Smooth muscle cell (in vitro differentiated cells): ENCODE measurements at regions not wholly inside any gene's neighbourhood (a gene's known extent, or its start where the extent isn't known, plus 50 kb on each side); places are given as distances from the start of the nearest gene placed in this dataset.

Experiments
- DNase-seq: peaks from one replicate; lab custom pipeline; 2025; ENCODE audit not compliant: unreplicated experiment; lab: John Stamatoyannopoulos, UW
- H2AFZ ChIP-seq: fragments of 200-600 bp; sonication (generic); 2 replicates; pipeline ENCODE4 v1.6.0; 2016; ENCODE audit warnings: antibody characterized with exemption, low read depth, mild to moderate bottlenecking
- H3F3A ChIP-seq: fragments of 200-600 bp; sonication (generic); 2 replicates; pipeline ENCODE4 v1.6.0; 2017; ENCODE audit warnings: antibody characterized with exemption, low read depth
- H3K27ac ChIP-seq: fragments of 200-600 bp; sonication (generic); 2 replicates; pipeline ENCODE4 v1.5.1; 2016; ENCODE audit warnings: low read depth, mild to moderate bottlenecking
- H3K27me3 ChIP-seq: fragments of 200-600 bp; sonication (generic); 2 replicates; pipeline ENCODE4 v1.6.1; 2016; ENCODE audit warnings: low read depth, mild to moderate bottlenecking
- H3K36me3 ChIP-seq: fragments of 200-600 bp; sonication (generic); 2 replicates; pipeline ENCODE4 v1.5.1; 2016; ENCODE audit warnings: low read depth
- H3K4me1 ChIP-seq: fragments of 200-600 bp; sonication (generic); 2 replicates; pipeline ENCODE4 v1.5.1; 2016; ENCODE audit warnings: low read depth
- H3K4me2 ChIP-seq: fragments of 200-600 bp; sonication (generic); 2 replicates; pipeline ENCODE4 v1.6.0; 2016; ENCODE audit warnings: mild to moderate bottlenecking
- H3K4me3 ChIP-seq: fragments of 200-600 bp; sonication (generic); 2 replicates; pipeline ENCODE4 v1.5.1; 2016; ENCODE audit warnings: mild to moderate bottlenecking
- H3K79me2 ChIP-seq: fragments of 200-600 bp; sonication (generic); 2 replicates; pipeline ENCODE4 v1.6.0; 2016; ENCODE audit warnings: low read depth, mild to moderate bottlenecking
- H3K9ac ChIP-seq: fragments of 200-600 bp; sonication (generic); 2 replicates; pipeline ENCODE4 v1.6.0; 2016; ENCODE audit warnings: low read depth
- H3K9me3 ChIP-seq: fragments of 200-600 bp; sonication (generic); replicated peaks from 2 replicates; pipeline ENCODE4 v1.5.1; 2016; ENCODE audit warnings: low read depth
- H4K20me1 ChIP-seq: fragments of 200-600 bp; sonication (generic); 2 replicates; pipeline ENCODE4 v1.6.0; 2016; ENCODE audit warnings: low read depth
- CTCF ChIP-seq: fragments of 200-600 bp; sonication (generic); IDR thresholded peaks from 2 replicates; pipeline ENCODE4 v1.5.1; 2017; ENCODE audit warnings: borderline replicate concordance, mild to moderate bottlenecking, antibody characterized with exemption; ENCODE audit not compliant: insufficient read depth, poor library complexity, severe bottlenecking
- WGBS: methylation state at CpG from one replicate; pipeline ENCODE4 v1.1.7; 2016; ENCODE audit warnings: low lambda C conversion rate; 5-methylcytosine and 5-hydroxymethylcytosine counted together

GRCh38 chr1:29452463-29453230, 216.3 kb downstream of the PTPRU start:
- DNase-seq = no peak
- Histone ChIP-seq H4K20me1 (no peaks in the 10 kb centered on the region), H3K27me3 (no peaks in the 10 kb centered on the region), H3K79me2 (no peaks in the 10 kb centered on the region), H3K4me3 (no peak overlapping the region), H3K4me2 (no peak overlapping the region), H3K36me3 (no peaks in the 10 kb centered on the region), H3F3A (no peaks in the 10 kb centered on the region), H3K4me1 (no peaks in the 10 kb centered on the region), H3K9ac (no peak overlapping the region), H3K27ac (no peak overlapping the region), H2AFZ (no peak overlapping the region), H3K9me3 (no peaks in the 10 kb centered on the region)
- WGBS = 87% methylated on average over 10 of the region's 10 CpGs
- TF ChIP-seq CTCF = no peak

GRCh38 chr1:29451368-29451892, 215.1 kb downstream of the PTPRU start:
- no peak for TF ChIP-seq CTCF
- Histone ChIP-seq H4K20me1 (no peaks in the 10 kb centered on the region), H3K4me2 (no peak overlapping the region), H3F3A (no peaks in the 10 kb centered on the region), H3K9ac (no peak overlapping the region), H3K4me3 (no peak overlapping the region), H3K27ac (no peak overlapping the region), H3K79me2 (no peaks in the 10 kb centered on the region), H3K36me3 (no peaks in the 10 kb centered on the region), H2AFZ (no peak overlapping the region), H3K4me1 (no peaks in the 10 kb centered on the region), H3K27me3 (no peaks in the 10 kb centered on the region), H3K9me3 (no peaks in the 10 kb centered on the region)
- 87% methylated on average over 16 of the region's 16 CpGs for WGBS
- no peak for DNase-seq

DNA sequence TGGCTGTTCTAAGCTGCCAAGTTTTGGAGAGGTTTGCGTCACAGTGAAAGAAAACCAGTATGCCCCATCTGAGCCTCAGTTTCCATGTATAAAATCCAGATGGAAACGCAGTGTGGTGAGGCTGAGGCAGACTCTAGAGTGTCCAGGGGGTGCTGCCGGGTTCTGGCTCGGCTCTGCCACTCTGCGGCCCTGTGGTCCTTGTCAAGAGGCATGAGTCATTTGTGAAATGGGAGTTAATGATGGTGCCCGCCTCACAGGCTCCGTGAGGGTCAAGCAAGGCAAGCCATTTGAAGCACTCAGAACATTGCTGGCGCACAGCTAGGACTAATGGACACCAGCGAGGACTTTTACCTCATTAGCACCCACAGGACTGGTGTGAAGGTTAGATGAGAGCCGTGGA, 214.3 kb downstream of the PTPRU start:
- Histone ChIP-seq H3K27ac (no peak overlapping the region), H3K9me3 (no peaks in the 10 kb centered on the region), H4K20me1 (no peaks in the 10 kb centered on the region), H3K9ac (no peak overlapping the region), H3K4me1 (no peaks in the 10 kb centered on the region), H3K4me3 (no peak overlapping the region), H3F3A (no peaks in the 10 kb centered on the region), H3K27me3 (no peaks in the 10 kb centered on the region), H3K4me2 (no peak overlapping the region), H3K79me2 (no peaks in the 10 kb centered on the region), H2AFZ (no peak overlapping the region), H3K36me3 (no peaks in the 10 kb centered on the region)
- 87% methylated on average over 10 of the region's 10 CpGs for WGBS
- no peak for TF ChIP-seq CTCF
- no peak for DNase-seq
